ENCODE measurements at regions not wholly inside any gene's neighbourhood (a gene's known extent, or its start where the extent isn't known, plus 50 kb on each side); places are given as distances from the start of the nearest gene placed in this dataset.
"Not testable (repeated sequence)": the region's sequence is repeated elsewhere in the genome, so short reads cannot be mapped to it uniquely, and the experiment has no call there.

- not testable (repeated sequence) for H3K4me3 ChIP-seq (ENCODE audit: low read depth in 1 of 2, low read length in 2 of 2); H3K36me3 ChIP-seq (ENCODE audit: control insufficient read depth in 1 of 2, insufficient read depth in 2 of 2, low read length in 2 of 2); H3K4me1 ChIP-seq (ENCODE audit: control insufficient read depth in 1 of 2, insufficient read depth in 2 of 2, low read length in 2 of 2); H3K27me3 ChIP-seq (ENCODE audit: control insufficient read depth in 1 of 2, insufficient read depth in 2 of 2, low read length in 2 of 2); H3K9me3 ChIP-seq (ENCODE audit: control insufficient read depth in 1 of 2, low read length in 2 of 2); H3K9ac ChIP-seq (ENCODE audit: low read depth in 1 of 2, low read length in 2 of 2); H3K27ac ChIP-seq (ENCODE audit: low read depth, low read length)
Observed at GRCh38 chr10:21106931-21107330, 209.8 kb upstream of the NEBL start.

- H3K9me3 ChIP-seq (ENCODE audit: control insufficient read depth in 1 of 2, low read length in 2 of 2); H3K36me3 ChIP-seq (ENCODE audit: control insufficient read depth in 1 of 2, insufficient read depth in 2 of 2, low read length in 2 of 2); H3K27me3 ChIP-seq (ENCODE audit: control insufficient read depth in 1 of 2, insufficient read depth in 2 of 2, low read length in 2 of 2); H3K9ac ChIP-seq (ENCODE audit: low read depth in 1 of 2, low read length in 2 of 2); H3K4me3 ChIP-seq (ENCODE audit: low read depth in 1 of 2, low read length in 2 of 2); H3K4me1 ChIP-seq (ENCODE audit: control insufficient read depth in 1 of 2, insufficient read depth in 2 of 2, low read length in 2 of 2); H3K27ac ChIP-seq (ENCODE audit: low read depth, low read length): not testable (repeated sequence)
Observed at GRCh38 chr10:21105331-21105730, 208.2 kb upstream of the NEBL start.

- Histone ChIP-seq H3K27me3 (ENCODE audit: control insufficient read depth in 1 of 2, insufficient read depth in 2 of 2, low read length in 2 of 2) (no peaks in the 10 kb centered on the region), H3K27ac (ENCODE audit: low read depth, low read length) (no peak overlapping the region), H3K9ac (ENCODE audit: low read depth in 1 of 2, low read length in 2 of 2) (no peak overlapping the region), H3K36me3 (ENCODE audit: control insufficient read depth in 1 of 2, insufficient read depth in 2 of 2, low read length in 2 of 2) (no peaks in the 10 kb centered on the region), H3K4me3 (ENCODE audit: low read depth in 1 of 2, low read length in 2 of 2) (no peak overlapping the region), H3K4me1 (ENCODE audit: control insufficient read depth in 1 of 2, insufficient read depth in 2 of 2, low read length in 2 of 2) (no peaks in the 10 kb centered on the region), H3K9me3 (ENCODE audit: control insufficient read depth in 1 of 2, low read length in 2 of 2) (no peaks in the 10 kb centered on the region)
Observed at GRCh38 chr10:21100871-21101514, 203.9 kb upstream of the NEBL start.

GRCh38 chr10:21100190-21100589, 203.1 kb upstream of the NEBL start:
- Histone ChIP-seq H3K4me1 (ENCODE audit: control insufficient read depth in 1 of 2, insufficient read depth in 2 of 2, low read length in 2 of 2) (no peaks in the 10 kb centered on the region), H3K4me3 (ENCODE audit: low read depth in 1 of 2, low read length in 2 of 2) (no peak overlapping the region), H3K36me3 (ENCODE audit: control insufficient read depth in 1 of 2, insufficient read depth in 2 of 2, low read length in 2 of 2) (no peaks in the 10 kb centered on the region), H3K27ac (ENCODE audit: low read depth, low read length) (no peak overlapping the region), H3K9ac (ENCODE audit: low read depth in 1 of 2, low read length in 2 of 2) (no peak overlapping the region), H3K27me3 (ENCODE audit: control insufficient read depth in 1 of 2, insufficient read depth in 2 of 2, low read length in 2 of 2) (no peaks in the 10 kb centered on the region), H3K9me3 (ENCODE audit: control insufficient read depth in 1 of 2, low read length in 2 of 2) (no peaks in the 10 kb centered on the region)

GRCh38 chr10:21099291-21100062, 202.4 kb upstream of the NEBL start:
- H3K27me3 ChIP-seq (ENCODE audit: control insufficient read depth in 1 of 2, insufficient read depth in 2 of 2, low read length in 2 of 2), result no peaks in the 10 kb centered on the region
- H3K4me1 ChIP-seq (ENCODE audit: control insufficient read depth in 1 of 2, insufficient read depth in 2 of 2, low read length in 2 of 2), result no peaks in the 10 kb centered on the region
- H3K36me3 ChIP-seq (ENCODE audit: control insufficient read depth in 1 of 2, insufficient read depth in 2 of 2, low read length in 2 of 2), result no peaks in the 10 kb centered on the region
- H3K27ac ChIP-seq (ENCODE audit: low read depth, low read length), result no peak overlapping the region
- no peaks in the 10 kb centered on the region for H3K9me3 ChIP-seq (ENCODE audit: control insufficient read depth in 1 of 2, low read length in 2 of 2)
- H3K4me3 ChIP-seq (ENCODE audit: low read depth in 1 of 2, low read length in 2 of 2), result no peak overlapping the region
- no peak overlapping the region for H3K9ac ChIP-seq (ENCODE audit: low read depth in 1 of 2, low read length in 2 of 2)

GRCh38 chr10:21097926-21098355, 200.8 kb upstream of the NEBL start:
- Histone ChIP-seq H3K36me3 (ENCODE audit: control insufficient read depth in 1 of 2, insufficient read depth in 2 of 2, low read length in 2 of 2) (no peaks in the 10 kb centered on the region), H3K9me3 (ENCODE audit: control insufficient read depth in 1 of 2, low read length in 2 of 2) (no peaks in the 10 kb centered on the region), H3K9ac (ENCODE audit: low read depth in 1 of 2, low read length in 2 of 2) (no peak overlapping the region), H3K27me3 (ENCODE audit: control insufficient read depth in 1 of 2, insufficient read depth in 2 of 2, low read length in 2 of 2) (no peaks in the 10 kb centered on the region), H3K4me1 (ENCODE audit: control insufficient read depth in 1 of 2, insufficient read depth in 2 of 2, low read length in 2 of 2) (no peaks in the 10 kb centered on the region), H3K4me3 (ENCODE audit: low read depth in 1 of 2, low read length in 2 of 2) (no peak overlapping the region), H3K27ac (ENCODE audit: low read depth, low read length) (no peak overlapping the region)

GRCh38 chr10:21095494-21096055, 198.5 kb upstream of the NEBL start:
- H3K27me3 ChIP-seq (ENCODE audit: control insufficient read depth in 1 of 2, insufficient read depth in 2 of 2, low read length in 2 of 2), result no peaks in the 10 kb centered on the region
- H3K36me3 ChIP-seq (ENCODE audit: control insufficient read depth in 1 of 2, insufficient read depth in 2 of 2, low read length in 2 of 2), result no peaks in the 10 kb centered on the region
- H3K4me1 ChIP-seq (ENCODE audit: control insufficient read depth in 1 of 2, insufficient read depth in 2 of 2, low read length in 2 of 2), result no peaks in the 10 kb centered on the region
- no peaks in the 10 kb centered on the region for H3K9me3 ChIP-seq (ENCODE audit: control insufficient read depth in 1 of 2, low read length in 2 of 2)
- no peak overlapping the region for H3K9ac ChIP-seq (ENCODE audit: low read depth in 1 of 2, low read length in 2 of 2)
- H3K27ac ChIP-seq (ENCODE audit: low read depth, low read length), result no peak overlapping the region
- H3K4me3 ChIP-seq (ENCODE audit: low read depth in 1 of 2, low read length in 2 of 2), result no peak overlapping the region

GRCh38 chr10:21095073-21095472, 198.0 kb upstream of the NEBL start:
- H3K4me1 ChIP-seq (ENCODE audit: control insufficient read depth in 1 of 2, insufficient read depth in 2 of 2, low read length in 2 of 2), result no peaks in the 10 kb centered on the region
- H3K27me3 ChIP-seq (ENCODE audit: control insufficient read depth in 1 of 2, insufficient read depth in 2 of 2, low read length in 2 of 2), result no peaks in the 10 kb centered on the region
- no peak overlapping the region for H3K9ac ChIP-seq (ENCODE audit: low read depth in 1 of 2, low read length in 2 of 2)
- no peak overlapping the region for H3K27ac ChIP-seq (ENCODE audit: low read depth, low read length)
- H3K36me3 ChIP-seq (ENCODE audit: control insufficient read depth in 1 of 2, insufficient read depth in 2 of 2, low read length in 2 of 2), result no peaks in the 10 kb centered on the region
- H3K4me3 ChIP-seq (ENCODE audit: low read depth in 1 of 2, low read length in 2 of 2), result no peak overlapping the region
- H3K9me3 ChIP-seq (ENCODE audit: control insufficient read depth in 1 of 2, low read length in 2 of 2), result no peaks in the 10 kb centered on the region

- H3K27me3 ChIP-seq (ENCODE audit: control insufficient read depth in 1 of 2, insufficient read depth in 2 of 2, low read length in 2 of 2), result no peaks in the 10 kb centered on the region
- H3K27ac ChIP-seq (ENCODE audit: low read depth, low read length), result no peak overlapping the region
- H3K9ac ChIP-seq (ENCODE audit: low read depth in 1 of 2, low read length in 2 of 2), result no peak overlapping the region
- H3K36me3 ChIP-seq (ENCODE audit: control insufficient read depth in 1 of 2, insufficient read depth in 2 of 2, low read length in 2 of 2), result no peaks in the 10 kb centered on the region
- no peaks in the 10 kb centered on the region for H3K4me1 ChIP-seq (ENCODE audit: control insufficient read depth in 1 of 2, insufficient read depth in 2 of 2, low read length in 2 of 2)
- H3K9me3 ChIP-seq (ENCODE audit: control insufficient read depth in 1 of 2, low read length in 2 of 2), result no peaks in the 10 kb centered on the region
- H3K4me3 ChIP-seq (ENCODE audit: low read depth in 1 of 2, low read length in 2 of 2), result no peak overlapping the region
Observed at GRCh38 chr10:21092683-21093524, 195.8 kb upstream of the NEBL start.

- no peaks in the 10 kb centered on the region for H3K27me3 ChIP-seq (ENCODE audit: control insufficient read depth in 1 of 2, insufficient read depth in 2 of 2, low read length in 2 of 2)
- H3K9me3 ChIP-seq (ENCODE audit: control insufficient read depth in 1 of 2, low read length in 2 of 2), result no peaks in the 10 kb centered on the region
- no peaks in the 10 kb centered on the region for H3K4me1 ChIP-seq (ENCODE audit: control insufficient read depth in 1 of 2, insufficient read depth in 2 of 2, low read length in 2 of 2)
- H3K27ac ChIP-seq (ENCODE audit: low read depth, low read length), result no peak overlapping the region
- H3K4me3 ChIP-seq (ENCODE audit: low read depth in 1 of 2, low read length in 2 of 2), result no peak overlapping the region
- no peak overlapping the region for H3K9ac ChIP-seq (ENCODE audit: low read depth in 1 of 2, low read length in 2 of 2)
- no peaks in the 10 kb centered on the region for H3K36me3 ChIP-seq (ENCODE audit: control insufficient read depth in 1 of 2, insufficient read depth in 2 of 2, low read length in 2 of 2)
Observed at GRCh38 chr10:21090609-21091082, 193.5 kb upstream of the NEBL start.

Data from duodenal mucosa (tissue), 2 donors.